Eye (tissue), 1 donor: ENCODE measurements at regions not wholly inside any gene's neighbourhood (a gene's known extent, or its start where the extent isn't known, plus 50 kb on each side); places are given as distances from the start of the nearest gene placed in this dataset.
"Not testable (repeated sequence)": the region's sequence is repeated elsewhere in the genome, so short reads cannot be mapped to it uniquely, and the experiment has no call there.

ENCODE experiments used
- DNase-seq: peaks from one replicate; pipeline ENCODE4 v3.0.0-alpha.2; 2015

DNA sequence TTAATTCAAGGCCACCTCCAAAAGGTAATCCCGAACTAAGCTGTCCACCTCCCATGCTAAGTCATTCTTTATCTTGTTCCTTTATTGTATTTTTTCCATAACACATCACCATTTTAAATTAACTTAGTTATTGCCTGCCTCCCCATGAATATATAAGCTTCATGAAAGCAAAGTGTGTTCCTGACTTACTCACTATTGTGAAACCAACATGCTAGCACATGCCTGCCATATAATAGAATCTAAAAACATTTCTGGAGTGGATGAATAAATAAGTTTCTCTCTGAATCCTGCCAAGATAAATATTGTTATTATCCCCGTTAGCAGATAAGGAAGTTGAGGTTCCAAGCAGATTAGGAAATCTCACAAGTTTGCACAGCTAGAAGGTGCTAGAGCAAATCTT, 98.7 kb upstream of the RRN3 start:
- DNase-seq = not testable (repeated sequence)

DNA sequence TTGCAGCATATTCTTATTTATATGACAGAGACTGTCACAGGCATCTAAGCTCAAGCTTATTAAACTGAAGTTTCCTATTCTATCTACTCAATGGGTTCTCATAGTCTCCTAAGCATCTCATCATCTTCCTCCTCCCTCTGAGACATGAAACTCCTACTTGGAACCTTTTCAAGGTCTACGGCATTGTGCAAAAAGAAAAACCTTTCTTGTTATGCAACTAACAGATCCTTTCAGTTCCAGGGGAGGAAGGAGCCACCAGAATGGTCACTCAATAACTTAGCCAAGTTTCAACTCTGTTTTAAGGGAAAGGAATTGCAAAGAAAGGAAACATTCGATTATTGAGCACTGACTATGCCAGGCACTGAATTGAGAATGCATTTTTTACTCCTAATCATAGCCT, 98.1 kb upstream of the RRN3 start:
- DNase-seq = not testable (repeated sequence)

DNA sequence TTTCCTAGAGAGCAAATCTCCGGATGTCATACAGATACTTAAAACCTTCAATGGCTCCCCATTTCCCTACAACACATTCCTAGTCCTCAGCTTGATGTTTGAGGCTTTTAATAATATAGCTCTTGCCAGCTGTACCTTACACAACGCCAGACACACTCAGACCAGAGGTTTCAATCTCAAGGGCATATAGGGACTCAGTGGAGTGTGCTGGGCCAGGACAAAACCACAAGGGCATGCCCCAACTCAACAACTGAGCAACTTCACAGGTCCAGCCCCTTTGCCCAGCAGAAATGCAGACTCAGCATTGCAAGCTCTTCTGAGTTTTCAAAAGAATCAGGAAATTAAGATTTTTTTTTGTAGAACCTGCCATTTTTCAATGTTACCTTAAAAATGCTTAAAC, 95.4 kb upstream of the RRN3 start:
- DNase-seq = not testable (repeated sequence)
